ENCODE measurements at regions not wholly inside any gene's neighbourhood (a gene's known extent, or its start where the extent isn't known, plus 50 kb on each side); places are given as distances from the start of the nearest gene placed in this dataset.

DNA sequence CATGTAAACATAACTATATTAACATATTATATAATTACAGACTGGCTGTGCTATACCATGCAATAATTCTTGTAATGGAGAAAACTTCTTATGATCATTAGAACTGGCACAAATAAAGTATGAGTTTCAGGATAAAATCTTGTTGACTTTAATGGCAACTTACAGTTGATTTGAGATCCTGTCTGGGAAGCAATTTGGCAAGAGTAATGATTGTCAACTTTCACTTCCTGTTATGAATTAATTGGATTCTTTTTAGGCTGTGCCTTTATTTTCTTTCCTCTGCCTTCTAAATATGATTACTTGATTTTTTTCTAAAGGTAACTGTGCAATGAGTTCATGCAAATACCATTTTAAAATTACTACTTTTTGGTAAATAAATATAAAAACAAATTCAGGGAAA is 158.1 kb upstream of the B3GAT2 start:
- DNase-seq, result no peak

DNA sequence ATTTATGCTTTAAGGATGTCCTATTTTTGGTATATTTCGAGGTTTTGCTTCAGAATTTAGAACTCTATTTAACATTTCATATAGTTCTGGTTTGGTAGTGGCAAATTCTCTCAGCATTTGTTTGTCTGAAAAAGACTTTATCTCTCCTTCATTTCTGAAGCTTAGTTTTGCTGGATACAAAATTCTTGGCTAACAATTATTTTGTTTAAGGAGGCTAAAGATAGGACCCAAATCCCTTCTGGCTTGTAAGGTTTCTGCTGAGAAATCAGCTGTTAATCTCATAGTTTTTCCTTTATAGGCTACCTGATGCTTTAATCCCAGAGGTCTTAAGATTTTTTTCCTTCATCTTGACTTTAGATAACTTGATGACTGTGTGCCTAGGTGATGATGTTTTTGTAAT is 162.7 kb upstream of the B3GAT2 start:
- no peak for DNase-seq

DNA sequence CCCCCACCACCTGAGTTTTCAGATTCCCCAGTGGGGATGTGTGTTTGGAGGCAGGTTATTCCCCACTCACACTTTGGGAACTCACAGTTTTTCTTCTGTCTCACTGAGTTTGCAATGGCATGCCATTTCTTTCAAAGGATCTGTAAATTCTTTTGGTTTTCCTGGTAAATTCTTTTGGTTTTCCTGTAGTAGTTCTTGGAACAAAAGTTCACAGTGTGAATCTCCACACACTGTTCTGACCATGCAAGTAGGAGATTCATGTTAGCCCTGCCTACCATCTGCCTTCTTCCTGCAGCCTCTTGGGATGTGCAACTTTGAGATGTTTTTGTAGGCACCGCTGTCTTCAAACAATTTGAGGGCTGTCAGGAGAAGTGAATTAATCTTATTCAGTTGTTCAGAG is 165.6 kb upstream of the OGFRL1 start:
- no peak for DNase-seq

DNA sequence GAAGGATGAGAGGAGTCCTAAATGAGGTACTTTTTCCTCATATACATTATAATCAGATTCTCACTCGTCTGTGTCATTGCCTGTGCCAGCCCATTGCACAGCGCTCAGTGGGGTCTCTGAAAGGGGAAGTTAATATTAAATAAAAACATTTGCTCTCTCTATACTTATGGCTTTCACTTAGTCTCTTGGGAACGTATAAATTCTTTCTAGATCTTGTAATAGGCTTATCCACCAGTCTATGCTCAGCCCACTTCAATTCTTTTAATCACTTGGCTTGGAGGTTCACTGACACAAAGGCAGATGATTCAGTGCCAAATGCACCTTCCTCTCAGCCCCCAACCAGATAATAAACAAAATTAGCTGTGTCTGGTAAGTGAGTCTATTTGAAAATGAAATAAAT is 164.3 kb upstream of the OGFRL1 start:
- no peak for DNase-seq

DNA sequence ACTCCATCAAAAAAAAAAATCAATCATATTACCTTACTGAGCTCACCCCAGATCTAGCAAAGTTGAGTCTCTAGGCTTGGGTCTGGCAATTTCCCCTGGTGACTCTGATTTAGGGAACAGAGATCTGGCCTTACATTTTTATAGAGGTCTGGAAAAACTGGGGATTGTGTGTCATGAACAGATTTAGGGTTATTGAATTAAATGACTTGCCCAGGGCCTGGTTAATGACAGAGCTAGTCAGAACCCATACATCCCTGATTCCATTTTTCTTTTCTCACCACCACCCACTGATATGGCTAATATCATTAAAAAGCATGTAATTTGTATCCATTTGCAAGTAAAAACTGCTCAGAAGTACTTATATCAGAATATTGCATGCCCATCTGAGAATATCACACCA is 163.4 kb upstream of the OGFRL1 start:
- no peak for DNase-seq

DNA sequence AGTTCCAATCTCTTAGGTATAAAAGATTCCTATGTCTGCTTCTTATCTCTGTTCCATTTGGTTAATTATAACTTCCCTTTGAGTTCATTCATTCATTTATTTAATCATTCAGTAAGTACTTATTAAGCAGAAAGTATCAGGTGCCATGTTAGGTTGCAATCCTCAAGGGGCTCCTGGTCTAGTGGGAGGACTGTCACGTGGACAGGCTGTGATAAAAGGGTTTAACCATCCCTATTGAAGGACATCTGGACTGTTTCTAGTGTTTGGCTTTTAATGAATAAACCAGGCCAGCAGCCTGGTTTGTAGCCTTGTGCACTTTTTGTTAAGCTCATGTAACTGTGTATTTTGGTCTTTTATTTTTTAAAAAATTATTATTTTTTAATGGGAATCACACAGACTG is 162.1 kb upstream of the OGFRL1 start:
- DNase-seq, result no peak

DNA sequence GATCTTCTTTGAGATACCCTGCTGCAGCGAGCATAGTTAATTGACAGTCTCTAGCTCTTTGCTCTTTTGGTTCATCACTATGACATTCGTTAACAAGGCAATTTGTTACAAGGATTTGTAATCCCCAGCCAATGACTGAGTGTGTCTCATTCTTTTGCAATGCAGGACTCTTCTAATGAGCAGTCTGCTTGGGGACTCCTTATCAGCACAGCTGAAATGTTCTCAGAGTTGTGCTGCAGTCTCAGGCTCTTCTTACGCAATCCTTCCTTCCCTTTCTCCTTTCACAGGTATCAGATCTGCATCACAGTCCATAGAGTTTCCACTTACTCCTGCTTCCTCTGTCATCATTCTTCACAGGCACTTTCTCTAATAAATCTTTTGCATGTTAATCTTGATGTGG is 161.2 kb upstream of the OGFRL1 start:
- DNase-seq, result no peak

DNA sequence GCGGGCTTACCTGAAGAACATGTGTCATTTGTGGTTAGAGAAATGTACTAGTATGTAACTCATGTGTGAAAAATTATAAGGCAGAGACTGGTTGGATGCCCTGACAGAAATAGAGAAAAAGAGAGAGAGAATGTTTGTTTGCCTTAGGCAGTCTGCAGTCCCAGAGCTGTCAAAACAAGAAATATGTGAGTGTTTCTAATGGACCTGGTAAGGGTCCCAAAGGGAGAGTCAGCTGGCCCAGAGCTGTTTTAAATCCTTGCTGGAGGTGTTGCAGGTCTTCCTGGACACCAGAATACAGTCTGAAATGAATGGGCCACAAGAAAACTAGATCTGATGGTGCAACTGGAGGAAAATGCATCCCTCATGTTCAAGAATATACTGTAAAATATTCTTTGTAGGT is 158.3 kb upstream of the OGFRL1 start:
- DNase-seq, result no peak

DNA sequence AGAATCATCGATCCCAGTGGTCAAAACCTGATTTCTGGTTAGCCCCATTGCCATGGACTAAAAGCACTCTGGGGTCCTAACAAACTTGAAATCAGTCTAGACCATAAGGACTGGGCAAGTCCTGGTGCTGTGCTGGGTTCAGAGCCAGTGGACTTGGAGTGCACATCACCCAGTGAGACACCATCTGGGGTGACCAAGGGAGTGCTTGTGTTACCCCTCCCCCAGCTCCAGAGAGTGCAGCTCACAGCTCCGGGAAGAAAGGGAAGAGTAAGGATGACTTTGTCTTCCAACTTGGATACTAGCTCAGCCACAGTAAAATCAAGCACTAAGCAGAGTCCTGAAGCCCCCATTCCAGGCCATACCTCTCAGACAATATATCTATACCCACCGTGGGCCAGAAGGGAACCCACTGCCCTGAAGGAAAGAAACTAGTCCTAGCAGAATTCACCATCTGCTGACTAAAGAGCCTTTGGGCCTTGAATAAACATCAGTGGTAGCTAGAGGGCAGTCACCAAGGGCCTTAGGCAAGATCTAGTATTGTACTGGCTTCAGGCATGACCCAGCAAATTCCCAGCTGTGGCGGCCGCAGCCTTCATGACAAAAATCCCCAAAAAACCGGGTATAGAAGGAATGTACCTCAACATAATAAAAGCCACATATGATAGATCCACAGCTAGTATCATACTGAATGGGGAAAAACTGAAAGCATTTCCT is 153.5 kb upstream of the OGFRL1 start:
- DNase-seq, result no peak

DNA sequence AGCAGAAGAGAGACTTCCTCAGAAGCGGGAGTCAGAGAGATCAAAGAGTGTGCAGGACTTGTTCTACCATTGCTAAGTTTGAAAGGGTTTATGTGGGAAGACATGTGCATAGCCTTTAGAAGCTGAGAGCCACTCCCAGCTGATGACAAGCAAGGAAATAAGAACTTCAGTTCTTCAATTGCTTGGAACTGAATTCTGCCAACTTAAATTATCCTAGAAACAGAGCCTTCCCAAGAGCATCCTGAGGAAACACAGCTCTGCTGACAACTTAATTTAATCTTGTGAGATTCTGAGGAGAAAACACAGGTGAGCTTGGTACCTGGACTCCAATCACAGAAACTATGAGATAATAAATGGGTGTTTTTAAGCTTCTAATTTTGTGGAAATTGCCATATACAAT is 150.6 kb upstream of the OGFRL1 start:
- no peak for DNase-seq

DNA sequence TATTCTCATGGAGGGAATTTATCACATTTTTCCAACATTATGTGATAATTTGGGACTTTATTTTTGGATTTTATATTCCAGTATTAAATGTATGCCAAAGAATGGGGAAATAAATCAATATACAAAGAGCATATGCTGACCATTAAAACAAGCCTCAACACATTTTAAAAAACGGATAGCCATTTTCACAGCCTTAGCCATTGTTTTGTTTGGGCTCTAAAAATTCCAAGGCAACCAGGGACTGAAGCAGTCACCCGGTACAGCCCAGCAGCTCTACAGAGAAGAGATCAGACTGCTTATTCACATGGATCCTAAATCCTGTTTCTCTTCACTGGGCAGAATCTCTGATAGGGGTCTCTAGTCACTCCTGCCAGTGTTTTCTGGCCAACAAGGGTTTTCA is 150.2 kb upstream of the OGFRL1 start:
- no peak for DNase-seq

DNA sequence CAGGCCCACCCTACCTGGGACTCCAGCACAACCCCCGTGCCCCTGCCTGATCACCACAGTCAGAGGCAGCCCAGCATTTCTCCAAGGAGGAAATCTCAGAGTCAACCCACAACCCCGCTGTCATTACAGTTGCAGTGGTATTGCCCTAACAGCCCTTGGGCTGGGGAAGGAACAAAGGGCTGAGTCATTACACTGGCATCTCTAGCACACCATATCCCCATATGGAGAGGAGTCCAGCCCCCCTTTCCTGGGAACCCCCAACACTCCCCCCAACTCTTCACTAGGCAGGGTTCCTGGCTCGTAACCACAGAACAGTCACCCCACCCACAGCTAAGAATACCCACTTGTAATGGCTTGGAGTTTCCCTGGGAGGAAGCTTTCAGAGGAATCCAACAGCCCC is 149.4 kb upstream of the OGFRL1 start:
- no peak for DNase-seq

DNA sequence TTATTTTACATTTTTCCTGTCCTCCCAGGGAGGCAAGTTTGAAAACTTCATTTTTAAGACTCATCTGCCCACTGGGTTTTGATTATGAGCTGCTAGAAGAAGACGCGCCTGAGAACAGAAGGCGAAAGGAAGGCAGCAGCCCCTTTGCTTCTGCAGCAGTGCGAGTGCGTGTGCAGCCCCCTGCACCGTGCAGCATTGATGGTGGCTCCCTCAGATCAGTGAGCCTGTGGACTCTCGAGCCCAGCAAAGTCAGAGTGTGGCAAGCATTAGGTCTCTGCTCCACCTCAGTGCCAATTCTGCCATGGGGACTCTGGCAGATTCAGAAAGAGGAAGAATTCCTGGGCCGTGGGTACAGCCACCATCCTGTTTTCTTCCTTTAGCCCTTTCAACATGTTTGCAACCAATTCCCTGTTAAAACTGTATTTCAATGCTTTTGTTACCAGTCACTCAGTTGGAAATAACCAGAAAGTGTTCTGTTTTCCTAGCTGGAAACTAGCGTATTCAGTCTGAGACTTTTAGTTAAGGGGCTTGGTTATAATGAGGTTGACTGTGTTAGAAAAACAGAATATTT is 134.8 kb upstream of the OGFRL1 start:
- peak in 2 of 58 donors; percentile 2 to 4 for DNase-seq

DNA sequence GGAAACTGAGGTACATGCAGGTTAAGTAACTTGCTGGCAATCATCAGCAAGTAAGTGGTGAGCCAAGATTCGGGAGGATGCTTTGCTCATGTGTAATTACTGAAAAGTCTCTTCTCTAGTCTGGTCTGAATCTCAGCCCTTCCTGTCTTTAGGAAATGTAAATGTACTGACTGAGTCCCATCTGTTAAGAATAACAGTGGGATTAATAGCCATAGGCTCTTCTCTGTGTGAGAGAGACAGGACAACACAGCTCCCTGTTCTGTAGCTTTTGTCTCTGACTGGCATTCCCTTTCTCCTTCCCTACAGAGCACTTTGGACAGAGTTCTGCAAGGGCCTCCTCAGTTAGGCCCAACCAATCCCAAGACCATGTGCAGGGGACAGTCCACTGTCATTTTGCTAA is 131.3 kb upstream of the OGFRL1 start:
- no peak for DNase-seq

DNA sequence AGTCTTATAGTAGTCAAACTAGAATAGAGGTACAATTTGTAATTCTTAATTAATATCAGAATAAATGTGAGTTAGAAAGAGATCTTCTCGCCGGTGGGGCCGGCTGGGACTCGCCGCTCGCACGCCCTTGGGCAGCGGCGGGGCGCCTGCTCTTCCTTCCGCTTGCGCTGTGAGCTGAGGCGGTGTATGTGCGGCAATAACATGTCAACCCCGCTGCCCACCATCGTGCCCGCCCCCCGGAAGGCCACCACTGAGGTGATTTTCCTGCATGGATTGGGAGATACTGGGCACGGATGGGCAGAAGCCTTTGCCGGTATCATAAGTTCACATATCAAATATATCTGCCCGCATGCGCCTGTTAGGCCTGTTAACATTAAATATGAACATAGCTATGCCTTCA is 123.7 kb upstream of the OGFRL1 start:
- no peak for DNase-seq

DNA sequence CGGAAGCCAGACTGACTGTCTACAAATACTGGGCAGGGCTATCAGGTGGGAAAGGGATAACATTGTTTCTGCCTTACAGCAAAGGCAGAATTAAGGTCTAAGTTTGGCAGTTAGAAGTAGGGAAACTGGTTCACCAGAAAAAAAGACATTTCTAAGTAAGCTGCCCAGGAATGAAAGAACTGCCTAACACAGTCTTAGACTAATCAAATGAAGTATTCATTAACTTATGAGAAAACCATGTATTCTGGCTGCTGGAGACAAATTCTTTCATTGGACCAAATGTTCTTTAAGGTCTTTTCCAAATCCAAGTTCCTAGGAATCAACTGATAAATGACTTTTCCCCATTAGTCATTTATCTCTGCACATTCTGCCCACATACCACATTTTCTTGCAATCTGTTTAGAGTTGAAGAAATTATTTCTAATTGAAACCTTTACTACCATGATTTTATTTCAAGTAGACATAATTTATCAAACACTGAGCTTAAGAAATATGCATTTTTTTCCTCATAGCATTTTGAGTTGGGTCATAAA is 120.3 kb upstream of the OGFRL1 start:
- DNase-seq, result no peak

DNA sequence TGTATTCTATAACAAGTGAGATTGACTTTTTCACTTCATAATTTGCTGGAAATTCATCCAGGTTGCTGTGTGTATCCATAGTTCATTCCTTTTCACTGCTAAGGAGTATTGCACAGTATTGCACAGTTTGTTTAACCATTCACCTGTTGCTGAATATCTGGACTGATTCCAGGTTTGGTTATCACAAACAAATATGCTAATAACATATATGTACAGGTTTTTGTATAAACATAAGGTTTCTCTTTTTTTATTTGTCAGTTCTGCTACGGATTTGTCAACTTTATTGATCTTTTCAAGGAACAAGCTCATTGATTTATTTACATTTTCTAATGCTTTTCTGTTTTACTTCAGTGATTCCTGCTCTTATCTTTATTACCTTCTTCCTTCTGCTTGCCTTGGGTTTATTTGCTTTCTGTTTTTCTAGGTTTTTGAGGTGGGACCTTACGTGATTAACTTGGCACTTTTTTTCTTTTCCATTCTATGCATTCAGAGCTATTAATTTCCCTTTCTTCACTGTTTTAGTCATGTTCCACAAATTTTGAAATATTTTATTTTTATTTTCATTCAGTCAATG is 117.0 kb upstream of the OGFRL1 start:
- no peak for DNase-seq

DNA sequence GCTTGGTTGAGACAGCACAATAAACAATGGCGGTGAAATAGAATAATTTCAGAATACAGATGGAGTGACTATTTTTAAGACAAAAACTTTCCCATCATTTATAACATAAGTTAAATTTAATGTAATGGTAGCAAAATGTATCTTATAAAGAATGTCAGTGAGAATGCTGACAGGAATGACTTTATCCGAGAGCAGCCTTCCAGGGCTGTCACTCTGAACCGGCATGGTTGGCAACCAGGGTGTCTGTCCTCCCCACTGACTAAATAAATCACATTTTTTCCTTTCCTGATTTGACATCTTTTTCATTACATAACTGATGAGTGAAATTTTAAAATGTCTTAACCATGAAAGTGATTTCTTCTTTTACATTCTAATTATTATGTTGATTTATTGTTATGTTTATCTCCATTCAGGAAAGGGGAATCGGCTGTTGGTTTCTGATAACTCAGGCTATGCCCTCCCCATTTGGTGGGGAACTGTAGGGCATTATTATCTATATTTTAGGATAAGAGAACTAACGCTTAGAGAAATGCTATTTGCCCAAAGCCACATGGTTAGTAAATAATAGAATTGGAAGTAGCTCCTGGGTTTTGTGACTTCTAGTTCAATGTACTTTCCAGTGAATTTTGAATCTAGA is 109.2 kb upstream of the OGFRL1 start:
- no peak for DNase-seq

DNA sequence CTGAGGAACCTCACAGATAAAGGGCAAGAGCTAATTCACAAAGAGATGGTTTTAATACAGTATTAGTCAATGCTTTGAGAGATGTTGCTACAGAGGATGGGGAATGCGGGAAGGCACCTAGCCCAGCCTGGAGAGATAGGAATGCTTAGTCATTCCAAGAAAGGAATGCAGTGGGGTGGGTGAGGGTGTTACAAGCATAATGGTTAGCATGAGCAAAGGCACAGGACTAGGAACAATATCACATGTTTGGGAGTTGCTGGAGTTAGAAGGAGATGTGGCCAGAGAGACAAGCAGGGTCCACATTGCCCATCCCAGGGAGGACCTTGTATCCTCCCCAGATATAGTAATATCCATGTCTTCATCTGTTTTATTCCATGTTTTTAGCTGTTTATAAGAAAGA is 107.0 kb upstream of the OGFRL1 start:
- no peak for DNase-seq

DNA sequence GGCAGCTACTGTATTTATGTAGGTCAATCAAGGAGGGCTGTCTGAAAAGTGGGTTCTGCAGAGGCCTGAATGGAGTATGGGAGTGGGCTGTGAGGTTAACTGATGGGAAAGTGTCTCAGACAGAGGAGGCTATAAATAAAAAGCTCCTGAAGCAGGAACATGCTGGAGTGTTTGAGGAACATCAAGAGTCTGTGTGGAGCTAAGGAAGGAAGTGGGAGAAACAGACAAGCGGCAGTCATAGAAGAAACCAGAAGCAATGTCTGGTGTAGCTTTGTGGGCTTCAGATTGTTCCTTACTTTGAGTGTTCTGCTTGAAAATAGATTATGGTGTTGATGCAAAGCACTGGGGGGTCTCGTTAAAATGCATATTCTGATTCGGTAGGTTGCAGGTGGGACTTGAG is 101.5 kb upstream of the OGFRL1 start:
- DNase-seq, result peak in 1 of 58 donors; percentile 9

DNA sequence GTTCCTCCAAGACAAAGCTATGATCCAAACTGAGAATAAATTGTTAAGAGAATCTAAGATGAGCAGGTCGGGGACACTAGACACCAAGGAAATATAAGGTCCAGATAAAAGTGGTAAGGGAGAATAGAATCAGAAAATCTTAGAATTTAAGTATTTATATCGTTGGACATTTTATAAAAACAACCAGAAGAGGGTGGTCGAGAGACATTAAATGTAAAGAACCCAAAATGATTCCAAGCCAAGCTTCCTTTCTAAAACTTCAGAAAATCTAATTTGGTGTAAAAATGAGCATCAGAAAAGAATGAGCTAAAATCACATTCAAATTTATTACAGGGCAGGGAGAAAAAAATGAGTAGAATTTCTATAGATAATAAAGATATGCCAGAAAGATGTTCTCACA is 97.8 kb upstream of the OGFRL1 start:
- no peak for DNase-seq

DNA sequence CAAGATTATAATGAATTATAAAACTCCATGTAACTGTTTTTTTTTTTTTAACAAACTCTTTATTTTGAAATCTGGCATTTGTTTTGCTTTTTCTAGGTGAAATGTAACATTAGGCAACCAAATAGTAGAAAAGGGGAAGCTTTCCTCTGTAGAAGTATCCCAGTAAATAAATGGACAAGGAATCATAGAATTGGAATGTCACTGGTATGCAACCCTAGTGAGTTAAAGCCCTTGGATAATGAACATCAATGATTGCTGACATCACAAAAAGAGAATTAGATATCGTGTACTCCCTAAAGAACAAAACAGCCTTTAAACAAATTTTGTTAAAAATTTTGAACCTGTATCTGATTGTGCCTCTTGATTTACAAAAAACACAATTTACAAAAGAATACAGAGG is 93.9 kb upstream of the OGFRL1 start:
- DNase-seq, result no peak

DNA sequence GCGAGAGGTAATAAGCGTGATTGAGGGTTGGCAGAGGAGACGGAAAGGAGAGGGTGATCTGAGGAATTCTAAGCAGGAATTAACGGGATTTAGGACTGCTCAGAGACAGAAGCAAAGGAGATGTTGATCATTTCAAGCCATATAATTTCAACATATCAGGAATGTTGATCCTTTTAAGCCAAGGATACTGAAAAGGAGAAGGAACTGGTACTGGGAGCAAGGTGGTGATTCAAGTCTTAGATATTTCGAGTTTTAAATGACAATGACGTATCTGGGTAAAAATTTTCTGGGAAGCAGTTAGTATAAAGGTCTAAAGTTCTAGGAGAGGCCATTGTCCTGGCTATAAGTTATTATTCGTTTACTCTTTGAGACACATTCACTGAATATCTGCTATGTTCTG is 91.3 kb upstream of the OGFRL1 start:
- no peak for DNase-seq
